HL-60 (cell line): ENCODE measurements at regions not wholly inside any gene's neighbourhood (a gene's known extent, or its start where the extent isn't known, plus 50 kb on each side); places are given as distances from the start of the nearest gene placed in this dataset.

Source experiments
- DNase-seq, 2 experiments: peaks; one replicate each; pipeline ENCODE4 v3.0.0-alpha.2; 2010 to 2020; ENCODE audit warnings: low read depth in 1 of 2, low spot score in 1 of 2
- H3K27ac ChIP-seq: fragments of 250-450 bp; sonication (Bioruptor Pico); replicated peaks from 2 replicates; pipeline ENCODE4 v1.5.1; 2020; ENCODE audit warnings: mild to moderate bottlenecking, moderate library complexity
- H3K27me3 ChIP-seq: fragments of 250-450 bp; sonication (Bioruptor Pico); 2 replicates; pipeline ENCODE4 v1.5.1; 2021; ENCODE audit warnings: mild to moderate bottlenecking, moderate library complexity; ENCODE audit not compliant: insufficient read depth, poor library complexity, severe bottlenecking
- H3K4me3 ChIP-seq: replicated peaks from 2 replicates; pipeline ENCODE4 v1.5.1; 2011; ENCODE audit warnings: mild to moderate bottlenecking, control low read depth, low read length; ENCODE audit not compliant: insufficient read depth
- GABPA ChIP-seq: IDR thresholded peaks from 2 replicates; pipeline ENCODE4 v1.6.1; 2012; ENCODE audit warnings: low read depth
- POLR2AphosphoS5 ChIP-seq: IDR thresholded peaks from 2 replicates; pipeline ENCODE4 v1.6.1; 2012; ENCODE audit warnings: low read depth
- SPI1 ChIP-seq: IDR thresholded peaks from 2 replicates; pipeline ENCODE4 v1.6.1; 2012; ENCODE audit warnings: low read depth, mild to moderate bottlenecking, borderline replicate concordance
- TF ChIP-seq, protein P1 (sequence below): IDR thresholded peaks from one replicate; pipeline ENCODE4 v1.5.1; 2011; ENCODE audit warnings: low read length, control low read depth, inconsistent platforms; ENCODE audit not compliant: insufficient read depth
- TF ChIP-seq, protein P2 (sequence below): IDR thresholded peaks from 2 replicates; pipeline ENCODE4 v1.6.1; 2012; ENCODE audit warnings: low read depth; ENCODE audit not compliant: insufficient replicate concordance

DNA sequence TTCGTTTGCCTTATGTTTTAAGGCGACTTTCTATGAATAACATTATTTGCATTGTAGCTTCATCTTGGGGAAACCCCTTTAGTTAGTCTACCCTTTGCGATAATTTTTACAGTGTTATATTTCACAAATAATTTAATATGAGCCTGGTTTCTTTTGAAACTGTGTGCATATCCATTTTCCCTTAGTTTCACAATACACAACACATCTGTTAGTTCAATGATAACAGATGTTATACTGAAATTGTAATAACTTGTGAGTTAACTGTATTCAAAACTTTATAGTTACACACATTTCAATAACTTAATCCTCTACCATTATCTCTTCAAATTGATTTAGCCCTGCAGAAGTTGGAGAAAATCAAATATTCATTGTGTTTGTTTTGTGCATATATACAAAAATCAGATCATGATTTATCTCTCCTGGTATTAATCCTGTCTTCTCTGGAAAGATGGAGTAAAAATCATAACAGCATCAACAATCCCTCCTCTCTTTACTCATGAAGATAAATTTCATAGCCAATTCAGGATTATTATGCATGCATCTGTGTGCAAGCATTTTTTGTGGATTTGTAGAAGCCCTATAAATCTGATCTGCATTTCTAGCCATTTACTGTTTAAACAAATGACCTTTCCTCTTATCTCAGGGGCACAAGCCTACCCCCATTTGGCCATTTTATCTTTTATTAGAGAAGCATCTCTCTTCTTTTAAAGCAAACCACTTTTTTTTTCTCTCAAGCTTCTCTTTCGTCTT, 304.0 kb downstream of the VPS13C start:
- peaks cover 3% of the 10 kb centered on the region for H3K27me3 ChIP-seq
- no peak overlapping the region for H3K27ac ChIP-seq
- no peak overlapping the region for H3K4me3 ChIP-seq
- TF ChIP-seq POLR2AphosphoS5: no peak
- no peak for TF ChIP-seq GABPA
- TF ChIP-seq, protein P1, sequence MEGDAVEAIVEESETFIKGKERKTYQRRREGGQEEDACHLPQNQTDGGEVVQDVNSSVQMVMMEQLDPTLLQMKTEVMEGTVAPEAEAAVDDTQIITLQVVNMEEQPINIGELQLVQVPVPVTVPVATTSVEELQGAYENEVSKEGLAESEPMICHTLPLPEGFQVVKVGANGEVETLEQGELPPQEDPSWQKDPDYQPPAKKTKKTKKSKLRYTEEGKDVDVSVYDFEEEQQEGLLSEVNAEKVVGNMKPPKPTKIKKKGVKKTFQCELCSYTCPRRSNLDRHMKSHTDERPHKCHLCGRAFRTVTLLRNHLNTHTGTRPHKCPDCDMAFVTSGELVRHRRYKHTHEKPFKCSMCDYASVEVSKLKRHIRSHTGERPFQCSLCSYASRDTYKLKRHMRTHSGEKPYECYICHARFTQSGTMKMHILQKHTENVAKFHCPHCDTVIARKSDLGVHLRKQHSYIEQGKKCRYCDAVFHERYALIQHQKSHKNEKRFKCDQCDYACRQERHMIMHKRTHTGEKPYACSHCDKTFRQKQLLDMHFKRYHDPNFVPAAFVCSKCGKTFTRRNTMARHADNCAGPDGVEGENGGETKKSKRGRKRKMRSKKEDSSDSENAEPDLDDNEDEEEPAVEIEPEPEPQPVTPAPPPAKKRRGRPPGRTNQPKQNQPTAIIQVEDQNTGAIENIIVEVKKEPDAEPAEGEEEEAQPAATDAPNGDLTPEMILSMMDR: no peak
- TF ChIP-seq, protein P2, sequence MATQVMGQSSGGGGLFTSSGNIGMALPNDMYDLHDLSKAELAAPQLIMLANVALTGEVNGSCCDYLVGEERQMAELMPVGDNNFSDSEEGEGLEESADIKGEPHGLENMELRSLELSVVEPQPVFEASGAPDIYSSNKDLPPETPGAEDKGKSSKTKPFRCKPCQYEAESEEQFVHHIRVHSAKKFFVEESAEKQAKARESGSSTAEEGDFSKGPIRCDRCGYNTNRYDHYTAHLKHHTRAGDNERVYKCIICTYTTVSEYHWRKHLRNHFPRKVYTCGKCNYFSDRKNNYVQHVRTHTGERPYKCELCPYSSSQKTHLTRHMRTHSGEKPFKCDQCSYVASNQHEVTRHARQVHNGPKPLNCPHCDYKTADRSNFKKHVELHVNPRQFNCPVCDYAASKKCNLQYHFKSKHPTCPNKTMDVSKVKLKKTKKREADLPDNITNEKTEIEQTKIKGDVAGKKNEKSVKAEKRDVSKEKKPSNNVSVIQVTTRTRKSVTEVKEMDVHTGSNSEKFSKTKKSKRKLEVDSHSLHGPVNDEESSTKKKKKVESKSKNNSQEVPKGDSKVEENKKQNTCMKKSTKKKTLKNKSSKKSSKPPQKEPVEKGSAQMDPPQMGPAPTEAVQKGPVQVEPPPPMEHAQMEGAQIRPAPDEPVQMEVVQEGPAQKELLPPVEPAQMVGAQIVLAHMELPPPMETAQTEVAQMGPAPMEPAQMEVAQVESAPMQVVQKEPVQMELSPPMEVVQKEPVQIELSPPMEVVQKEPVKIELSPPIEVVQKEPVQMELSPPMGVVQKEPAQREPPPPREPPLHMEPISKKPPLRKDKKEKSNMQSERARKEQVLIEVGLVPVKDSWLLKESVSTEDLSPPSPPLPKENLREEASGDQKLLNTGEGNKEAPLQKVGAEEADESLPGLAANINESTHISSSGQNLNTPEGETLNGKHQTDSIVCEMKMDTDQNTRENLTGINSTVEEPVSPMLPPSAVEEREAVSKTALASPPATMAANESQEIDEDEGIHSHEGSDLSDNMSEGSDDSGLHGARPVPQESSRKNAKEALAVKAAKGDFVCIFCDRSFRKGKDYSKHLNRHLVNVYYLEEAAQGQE: no peak
- TF ChIP-seq SPI1: no peak
- no peak for DNase-seq

DNA sequence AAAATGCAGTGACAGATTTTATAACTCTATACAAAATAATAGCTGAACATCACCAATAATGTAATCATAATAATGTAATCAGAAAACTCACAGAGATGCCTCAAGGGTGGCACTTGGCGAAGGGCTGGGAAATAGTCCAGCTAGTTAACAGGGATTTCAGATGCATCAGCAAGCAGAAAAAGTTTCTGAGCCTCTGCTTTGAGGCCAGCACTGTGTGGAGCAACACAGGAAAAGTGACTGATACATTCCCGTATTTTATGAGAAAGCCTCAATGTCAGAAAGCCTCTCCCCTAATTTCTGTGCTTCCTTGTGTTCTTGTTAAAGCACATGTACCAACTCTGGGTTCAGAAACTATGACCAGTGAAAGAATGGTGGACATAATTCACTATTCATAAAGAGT, 304.8 kb downstream of the VPS13C start:
- Histone ChIP-seq H3K27me3 (peaks cover 3% of the 10 kb centered on the region), H3K27ac (no peak overlapping the region), H3K4me3 (no peak overlapping the region)
- TF ChIP-seq, protein P2: no peak
- TF ChIP-seq, protein P1: no peak
- no peak for TF ChIP-seq SPI1
- TF ChIP-seq POLR2AphosphoS5: no peak
- no peak for TF ChIP-seq GABPA
- DNase-seq: no peak

DNA sequence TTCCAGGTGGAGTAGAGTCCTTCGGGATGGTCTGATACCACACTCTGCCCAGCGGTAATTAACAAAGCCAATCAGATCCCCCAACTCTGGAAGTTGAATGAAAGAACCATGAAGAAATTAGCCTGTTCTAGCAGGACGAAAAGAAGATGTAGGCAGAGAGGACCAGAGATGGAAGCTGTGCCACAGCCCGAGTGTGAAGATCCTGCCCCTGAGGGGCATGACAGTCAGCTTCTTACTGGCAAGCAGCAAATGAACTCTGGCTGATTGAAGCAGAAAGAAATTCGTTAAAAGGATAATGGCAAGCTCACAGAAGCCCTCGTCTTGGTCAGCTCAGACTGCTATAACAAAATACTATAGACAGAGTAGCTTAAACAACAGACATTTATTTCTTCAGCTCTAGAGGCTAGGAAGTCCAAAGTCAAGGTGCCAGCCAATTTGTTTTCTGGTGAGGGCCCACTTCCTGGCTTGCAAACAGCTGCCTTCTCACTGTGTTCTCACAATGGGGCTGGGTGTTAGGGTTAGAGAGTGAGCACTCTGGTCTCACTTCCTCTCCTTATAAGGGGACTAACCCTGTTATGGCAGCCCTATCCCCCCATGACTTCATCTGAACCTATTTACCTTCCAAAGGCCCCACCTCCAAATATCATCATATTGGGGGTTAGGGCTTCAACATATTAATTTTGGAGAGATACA, 307.1 kb downstream of the VPS13C start:
- H3K27ac ChIP-seq: no peak overlapping the region
- H3K4me3 ChIP-seq: no peak overlapping the region
- H3K27me3 ChIP-seq: peaks cover 3% of the 10 kb centered on the region
- no peak for DNase-seq
- TF ChIP-seq SPI1 (no peak), POLR2AphosphoS5 (no peak), GABPA (no peak)
- TF ChIP-seq, protein P2: no peak
- TF ChIP-seq, protein P1: no peak
